Smooth muscle cell (in vitro differentiated cells): ENCODE measurements at regions not wholly inside any gene's neighbourhood (a gene's known extent, or its start where the extent isn't known, plus 50 kb on each side); places are given as distances from the start of the nearest gene placed in this dataset.

Experiments
- DNase-seq: peaks from one replicate; lab custom pipeline; 2025; ENCODE audit not compliant: unreplicated experiment; lab: John Stamatoyannopoulos, UW
- H2AFZ ChIP-seq: fragments of 200-600 bp; sonication (generic); 2 replicates; pipeline ENCODE4 v1.6.0; 2016; ENCODE audit warnings: antibody characterized with exemption, low read depth, mild to moderate bottlenecking
- H3F3A ChIP-seq: fragments of 200-600 bp; sonication (generic); 2 replicates; pipeline ENCODE4 v1.6.0; 2017; ENCODE audit warnings: antibody characterized with exemption, low read depth
- H3K27ac ChIP-seq: fragments of 200-600 bp; sonication (generic); 2 replicates; pipeline ENCODE4 v1.5.1; 2016; ENCODE audit warnings: low read depth, mild to moderate bottlenecking
- H3K27me3 ChIP-seq: fragments of 200-600 bp; sonication (generic); 2 replicates; pipeline ENCODE4 v1.6.1; 2016; ENCODE audit warnings: low read depth, mild to moderate bottlenecking
- H3K36me3 ChIP-seq: fragments of 200-600 bp; sonication (generic); 2 replicates; pipeline ENCODE4 v1.5.1; 2016; ENCODE audit warnings: low read depth
- H3K4me1 ChIP-seq: fragments of 200-600 bp; sonication (generic); 2 replicates; pipeline ENCODE4 v1.5.1; 2016; ENCODE audit warnings: low read depth
- H3K4me2 ChIP-seq: fragments of 200-600 bp; sonication (generic); 2 replicates; pipeline ENCODE4 v1.6.0; 2016; ENCODE audit warnings: mild to moderate bottlenecking
- H3K4me3 ChIP-seq: fragments of 200-600 bp; sonication (generic); 2 replicates; pipeline ENCODE4 v1.5.1; 2016; ENCODE audit warnings: mild to moderate bottlenecking
- H3K79me2 ChIP-seq: fragments of 200-600 bp; sonication (generic); 2 replicates; pipeline ENCODE4 v1.6.0; 2016; ENCODE audit warnings: low read depth, mild to moderate bottlenecking
- H3K9ac ChIP-seq: fragments of 200-600 bp; sonication (generic); 2 replicates; pipeline ENCODE4 v1.6.0; 2016; ENCODE audit warnings: low read depth
- H3K9me3 ChIP-seq: fragments of 200-600 bp; sonication (generic); replicated peaks from 2 replicates; pipeline ENCODE4 v1.5.1; 2016; ENCODE audit warnings: low read depth
- H4K20me1 ChIP-seq: fragments of 200-600 bp; sonication (generic); 2 replicates; pipeline ENCODE4 v1.6.0; 2016; ENCODE audit warnings: low read depth
- WGBS: methylation state at CpG from one replicate; pipeline ENCODE4 v1.1.7; 2016; ENCODE audit warnings: low lambda C conversion rate; 5-methylcytosine and 5-hydroxymethylcytosine counted together
- TF ChIP-seq, protein P1 (sequence below): fragments of 200-600 bp; sonication (generic); IDR thresholded peaks from 2 replicates; pipeline ENCODE4 v1.5.1; 2017; ENCODE audit warnings: borderline replicate concordance, mild to moderate bottlenecking, antibody characterized with exemption; ENCODE audit not compliant: insufficient read depth, poor library complexity, severe bottlenecking

GRCh38 chr4:137274404-137274803 is 257.9 kb downstream of the PCDH18 start:
- no peaks in the 10 kb centered on the region for H3K27me3 ChIP-seq
- no peaks in the 10 kb centered on the region for H3K36me3 ChIP-seq
- no peaks in the 10 kb centered on the region for H3K79me2 ChIP-seq
- no peak overlapping the region for H3K27ac ChIP-seq
- peak overlapping the region; percentile 68 for H3K4me2 ChIP-seq
- WGBS = 34% methylated on average over 1 of the region's 1 CpG
- H3F3A ChIP-seq = no peaks in the 10 kb centered on the region
- no peaks in the 10 kb centered on the region for H3K4me1 ChIP-seq
- H4K20me1 ChIP-seq = no peaks in the 10 kb centered on the region
- H3K9me3 ChIP-seq = peaks cover 4% of the 10 kb centered on the region
- no peak overlapping the region for H3K9ac ChIP-seq
- H3K4me3 ChIP-seq = no peak overlapping the region
- TF ChIP-seq, protein P1, sequence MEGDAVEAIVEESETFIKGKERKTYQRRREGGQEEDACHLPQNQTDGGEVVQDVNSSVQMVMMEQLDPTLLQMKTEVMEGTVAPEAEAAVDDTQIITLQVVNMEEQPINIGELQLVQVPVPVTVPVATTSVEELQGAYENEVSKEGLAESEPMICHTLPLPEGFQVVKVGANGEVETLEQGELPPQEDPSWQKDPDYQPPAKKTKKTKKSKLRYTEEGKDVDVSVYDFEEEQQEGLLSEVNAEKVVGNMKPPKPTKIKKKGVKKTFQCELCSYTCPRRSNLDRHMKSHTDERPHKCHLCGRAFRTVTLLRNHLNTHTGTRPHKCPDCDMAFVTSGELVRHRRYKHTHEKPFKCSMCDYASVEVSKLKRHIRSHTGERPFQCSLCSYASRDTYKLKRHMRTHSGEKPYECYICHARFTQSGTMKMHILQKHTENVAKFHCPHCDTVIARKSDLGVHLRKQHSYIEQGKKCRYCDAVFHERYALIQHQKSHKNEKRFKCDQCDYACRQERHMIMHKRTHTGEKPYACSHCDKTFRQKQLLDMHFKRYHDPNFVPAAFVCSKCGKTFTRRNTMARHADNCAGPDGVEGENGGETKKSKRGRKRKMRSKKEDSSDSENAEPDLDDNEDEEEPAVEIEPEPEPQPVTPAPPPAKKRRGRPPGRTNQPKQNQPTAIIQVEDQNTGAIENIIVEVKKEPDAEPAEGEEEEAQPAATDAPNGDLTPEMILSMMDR = no peak
- H2AFZ ChIP-seq = peak overlapping the region; percentile 67
- no peak for DNase-seq

GRCh38 chr4:137267024-137267423 is 265.3 kb downstream of the PCDH18 start:
- no peaks in the 10 kb centered on the region for H4K20me1 ChIP-seq
- H3K36me3 ChIP-seq = no peaks in the 10 kb centered on the region
- no peaks in the 10 kb centered on the region for H3F3A ChIP-seq
- 82% methylated on average over 2 of the region's 2 CpGs for WGBS
- no peak overlapping the region for H3K4me2 ChIP-seq
- peaks cover 7% of the 10 kb centered on the region for H3K4me1 ChIP-seq
- H3K9me3 ChIP-seq = peaks cover 4% of the 10 kb centered on the region
- no peak for DNase-seq
- no peak overlapping the region for H3K27ac ChIP-seq
- no peaks in the 10 kb centered on the region for H3K27me3 ChIP-seq
- no peak overlapping the region for H3K4me3 ChIP-seq
- no peak overlapping the region for H3K9ac ChIP-seq
- TF ChIP-seq, protein P1 = no peak
- H2AFZ ChIP-seq = no peak overlapping the region
- H3K79me2 ChIP-seq = no peaks in the 10 kb centered on the region

- H3K4me1 ChIP-seq = peaks cover 7% of the 10 kb centered on the region
- no peak for DNase-seq
- WGBS = 91% methylated on average over 3 of the region's 3 CpGs
- no peaks in the 10 kb centered on the region for H3K27me3 ChIP-seq
- TF ChIP-seq, protein P1 = no peak
- H4K20me1 ChIP-seq = no peaks in the 10 kb centered on the region
- no peak overlapping the region for H2AFZ ChIP-seq
- no peaks in the 10 kb centered on the region for H3K79me2 ChIP-seq
- H3K4me2 ChIP-seq = no peak overlapping the region
- H3K9me3 ChIP-seq = peaks cover 3% of the 10 kb centered on the region
- no peak overlapping the region for H3K27ac ChIP-seq
- no peak overlapping the region for H3K9ac ChIP-seq
- H3K36me3 ChIP-seq = no peaks in the 10 kb centered on the region
- H3F3A ChIP-seq = no peaks in the 10 kb centered on the region
- no peak overlapping the region for H3K4me3 ChIP-seq
These were observed 265.8 kb downstream of the PCDH18 start for GRCh38 chr4:137266511-137266910.

DNA sequence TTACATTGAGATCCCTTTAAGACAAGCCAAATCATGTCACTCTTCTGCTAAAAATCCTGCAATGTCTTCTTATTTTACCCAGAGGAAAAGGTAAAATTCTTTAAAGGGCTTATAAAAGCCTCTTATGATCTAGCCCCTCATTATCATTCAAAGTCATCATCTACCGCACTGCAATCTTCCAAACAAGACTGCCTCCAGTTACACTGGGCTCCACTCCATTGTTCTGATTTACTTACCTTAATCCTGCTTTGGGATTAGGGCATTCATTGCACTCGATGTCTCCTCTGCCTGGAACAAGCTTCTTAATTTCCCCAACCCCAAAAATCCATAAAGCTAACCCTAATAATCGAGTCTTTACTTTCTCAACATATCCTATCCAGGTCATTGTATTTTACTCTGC is 269.1 kb downstream of the PCDH18 start:
- Histone ChIP-seq H3K4me2 (no peak overlapping the region), H3F3A (no peaks in the 10 kb centered on the region), H3K27ac (no peak overlapping the region), H3K36me3 (no peaks in the 10 kb centered on the region), H3K79me2 (no peaks in the 10 kb centered on the region), H3K9ac (no peak overlapping the region), H3K27me3 (no peaks in the 10 kb centered on the region), H3K9me3 (no peaks in the 10 kb centered on the region), H4K20me1 (no peaks in the 10 kb centered on the region), H2AFZ (no peak overlapping the region), H3K4me3 (no peak overlapping the region), H3K4me1 (peaks cover 7% of the 10 kb centered on the region)
- TF ChIP-seq, protein P1 = no peak
- DNase-seq = no peak
- WGBS = 85% methylated on average over 3 of the region's 3 CpGs
